ENCODE measurements at regions not wholly inside any gene's neighbourhood (a gene's known extent, or its start where the extent isn't known, plus 50 kb on each side); places are given as distances from the start of the nearest gene placed in this dataset.

- no peaks in the 10 kb centered on the region for H3K27me3 ChIP-seq (ENCODE audit: control insufficient read depth, extremely low read depth, insufficient read depth, low read length)
- no peaks in the 10 kb centered on the region for H3K9me3 ChIP-seq (ENCODE audit: control insufficient read depth, low read depth, low read length)
- H3K36me3 ChIP-seq (ENCODE audit: control insufficient read depth in 2 of 2, extremely low read depth in 1 of 2, insufficient read depth in 2 of 2, low read length in 2 of 2) = no peaks in the 10 kb centered on the region
- H2AFZ ChIP-seq (ENCODE audit: control insufficient read depth, low read length) = no peak overlapping the region
- H3K9me1 ChIP-seq (ENCODE audit: control insufficient read depth, extremely low read depth, insufficient read depth, low read length) = no peaks in the 10 kb centered on the region
- H3K79me2 ChIP-seq (ENCODE audit: control insufficient read depth, insufficient read depth, low read length) = no peaks in the 10 kb centered on the region
- H4K20me1 ChIP-seq (ENCODE audit: control insufficient read depth, extremely low read depth, insufficient read depth, low read length) = no peaks in the 10 kb centered on the region
- TF ChIP-seq, protein P1, sequence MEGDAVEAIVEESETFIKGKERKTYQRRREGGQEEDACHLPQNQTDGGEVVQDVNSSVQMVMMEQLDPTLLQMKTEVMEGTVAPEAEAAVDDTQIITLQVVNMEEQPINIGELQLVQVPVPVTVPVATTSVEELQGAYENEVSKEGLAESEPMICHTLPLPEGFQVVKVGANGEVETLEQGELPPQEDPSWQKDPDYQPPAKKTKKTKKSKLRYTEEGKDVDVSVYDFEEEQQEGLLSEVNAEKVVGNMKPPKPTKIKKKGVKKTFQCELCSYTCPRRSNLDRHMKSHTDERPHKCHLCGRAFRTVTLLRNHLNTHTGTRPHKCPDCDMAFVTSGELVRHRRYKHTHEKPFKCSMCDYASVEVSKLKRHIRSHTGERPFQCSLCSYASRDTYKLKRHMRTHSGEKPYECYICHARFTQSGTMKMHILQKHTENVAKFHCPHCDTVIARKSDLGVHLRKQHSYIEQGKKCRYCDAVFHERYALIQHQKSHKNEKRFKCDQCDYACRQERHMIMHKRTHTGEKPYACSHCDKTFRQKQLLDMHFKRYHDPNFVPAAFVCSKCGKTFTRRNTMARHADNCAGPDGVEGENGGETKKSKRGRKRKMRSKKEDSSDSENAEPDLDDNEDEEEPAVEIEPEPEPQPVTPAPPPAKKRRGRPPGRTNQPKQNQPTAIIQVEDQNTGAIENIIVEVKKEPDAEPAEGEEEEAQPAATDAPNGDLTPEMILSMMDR (optimal IDR thresholded peaks at IDR 0.05 in 1 of 3, IDR thresholded peaks at IDR 0.05 in 1 of 3, conservative IDR thresholded peaks at IDR 0.05 in 1 of 3; ENCODE audit: extremely low read depth in 1 of 3, insufficient read depth in 2 of 3, low read length in 3 of 3) = no peak
- TF ChIP-seq EZH2 (IDR thresholded peaks at IDR 0.05; ENCODE audit: low read length) = no peak
- no peak overlapping the region for H3K9ac ChIP-seq (ENCODE audit: control insufficient read depth, extremely low read depth, insufficient read depth, low read length)
- no peak overlapping the region for H3K27ac ChIP-seq (ENCODE audit: control insufficient read depth, insufficient read depth, low read length)
- H3K4me3 ChIP-seq (ENCODE audit: control insufficient read depth in 2 of 3, extremely low read depth in 1 of 3, insufficient read depth in 2 of 3, low read depth in 1 of 3, low read length in 3 of 3) = no peak overlapping the region
- DNase-seq (ENCODE audit: low read depth, low spot score) (no peak), FAIRE-seq (no peak)
- no peak overlapping the region for H3K4me2 ChIP-seq (ENCODE audit: control insufficient read depth, extremely low read depth, insufficient read depth, low read depth, low read length)
- dilution Hi-C loops (cut with MboI; ENCODE audit: extremely low pct_ligation_motif_present, low sequenced_read_pairs) = no loop called here
- no peaks in the 10 kb centered on the region for H3K4me1 ChIP-seq (ENCODE audit: control insufficient read depth, extremely low read depth, insufficient read depth, low read length)
Measured at GRCh38 chr12:98243190-98243589, 272.2 kb upstream of the TMPO start.

- dilution Hi-C loops (cut with MboI; ENCODE audit: extremely low pct_ligation_motif_present, low sequenced_read_pairs) = no loop called here
- Histone ChIP-seq H3K4me3 (ENCODE audit: control insufficient read depth in 2 of 3, extremely low read depth in 1 of 3, insufficient read depth in 2 of 3, low read depth in 1 of 3, low read length in 3 of 3) (no peak overlapping the region), H3K9me3 (ENCODE audit: control insufficient read depth, low read depth, low read length) (no peaks in the 10 kb centered on the region), H3K9me1 (ENCODE audit: control insufficient read depth, extremely low read depth, insufficient read depth, low read length) (no peaks in the 10 kb centered on the region), H3K79me2 (ENCODE audit: control insufficient read depth, insufficient read depth, low read length) (no peaks in the 10 kb centered on the region), H3K36me3 (ENCODE audit: control insufficient read depth in 2 of 2, extremely low read depth in 1 of 2, insufficient read depth in 2 of 2, low read length in 2 of 2) (no peaks in the 10 kb centered on the region), H4K20me1 (ENCODE audit: control insufficient read depth, extremely low read depth, insufficient read depth, low read length) (no peaks in the 10 kb centered on the region), H3K4me1 (ENCODE audit: control insufficient read depth, extremely low read depth, insufficient read depth, low read length) (no peaks in the 10 kb centered on the region), H3K4me2 (ENCODE audit: control insufficient read depth, extremely low read depth, insufficient read depth, low read depth, low read length) (no peak overlapping the region), H3K9ac (ENCODE audit: control insufficient read depth, extremely low read depth, insufficient read depth, low read length) (no peak overlapping the region), H3K27me3 (ENCODE audit: control insufficient read depth, extremely low read depth, insufficient read depth, low read length) (no peaks in the 10 kb centered on the region), H2AFZ (ENCODE audit: control insufficient read depth, low read length) (no peak overlapping the region), H3K27ac (ENCODE audit: control insufficient read depth, insufficient read depth, low read length) (no peak overlapping the region)
- FAIRE-seq = no peak
- DNase-seq (ENCODE audit: low read depth, low spot score) = no peak
- TF ChIP-seq, protein P1 (optimal IDR thresholded peaks at IDR 0.05 in 1 of 3, IDR thresholded peaks at IDR 0.05 in 1 of 3, conservative IDR thresholded peaks at IDR 0.05 in 1 of 3; ENCODE audit: extremely low read depth in 1 of 3, insufficient read depth in 2 of 3, low read length in 3 of 3) = no peak
Measured at GRCh38 chr12:98244136-98244535, 271.3 kb upstream of the TMPO start.

Measured in keratinocyte (primary cell).